HFFc6 (cell line): ENCODE measurements at regions not wholly inside any gene's neighbourhood (a gene's known extent, or its start where the extent isn't known, plus 50 kb on each side); places are given as distances from the start of the nearest gene placed in this dataset.

Experiments used
- DNase-seq: peaks from one replicate; pipeline ENCODE4 v3.0.0-alpha.2; 2018
- H3K27ac Mint-ChIP-seq: 2 replicates; pipeline ENCODE4 v1.8.0; 2020; ENCODE audit warnings: mild to moderate bottlenecking, mixed read lengths
- H3K27me3 Mint-ChIP-seq: 2 replicates; pipeline ENCODE4 v1.8.0; 2021; ENCODE audit warnings: mild to moderate bottlenecking, moderate library complexity, mixed read lengths; ENCODE audit not compliant: insufficient read depth
- H3K36me3 Mint-ChIP-seq: 2 replicates; pipeline ENCODE4 v1.8.0; 2021; ENCODE audit warnings: low read depth, mixed read lengths
- H3K4me1 Mint-ChIP-seq: 2 replicates; pipeline ENCODE4 v1.8.0; 2020; ENCODE audit warnings: low read depth, mixed read lengths
- H3K4me3 Mint-ChIP-seq: 2 replicates; pipeline ENCODE4 v1.8.0; 2020; ENCODE audit warnings: mild to moderate bottlenecking, moderate library complexity, mixed read lengths
- H3K9me3 Mint-ChIP-seq: 2 replicates; pipeline ENCODE4 v1.8.0; 2020; ENCODE audit warnings: mild to moderate bottlenecking, mixed read lengths
- CTCF ChIP-seq: fragments of 200-600 bp; sonication (generic); IDR thresholded peaks from 2 replicates; pipeline ENCODE4 v1.5.0; 2021; ENCODE audit warnings: antibody characterized with exemption, mild to moderate bottlenecking

GRCh38 chr2:226409134-226409533, 390.5 kb downstream of the IRS1 start:
- H3K4me3 Mint-ChIP-seq: no peak overlapping the region
- H3K27ac Mint-ChIP-seq: no peak overlapping the region
- DNase-seq: no peak
- no peaks in the 10 kb centered on the region for H3K27me3 Mint-ChIP-seq
- H3K36me3 Mint-ChIP-seq: peaks cover 16% of the 10 kb centered on the region; the same call in 1 of the 2 replicates
- no peaks in the 10 kb centered on the region for H3K9me3 Mint-ChIP-seq
- TF ChIP-seq CTCF: no peak
- H3K4me1 Mint-ChIP-seq: peaks cover 55% of the 10 kb centered on the region

GRCh38 chr2:226408141-226408540, 391.5 kb downstream of the IRS1 start:
- no peak for TF ChIP-seq CTCF
- Mint-ChIP-seq H3K4me3 (no peak overlapping the region), H3K27me3 (no peaks in the 10 kb centered on the region), H3K9me3 (no peaks in the 10 kb centered on the region), H3K27ac (no peak overlapping the region), H3K36me3 (peaks cover 16% of the 10 kb centered on the region; the same call in 1 of the 2 replicates), H3K4me1 (peaks cover 46% of the 10 kb centered on the region)
- no peak for DNase-seq

- Mint-ChIP-seq H3K27ac (no peak overlapping the region), H3K36me3 (peaks cover 16% of the 10 kb centered on the region; the same call in 1 of the 2 replicates), H3K9me3 (no peaks in the 10 kb centered on the region), H3K4me1 (peaks cover 39% of the 10 kb centered on the region), H3K4me3 (no peak overlapping the region), H3K27me3 (no peaks in the 10 kb centered on the region)
- no peak for TF ChIP-seq CTCF
- DNase-seq: no peak
Observed at GRCh38 chr2:226407135-226407534, 392.5 kb downstream of the IRS1 start.

GRCh38 chr2:226405465-226405864, 394.2 kb downstream of the IRS1 start:
- Mint-ChIP-seq H3K27ac (no peak overlapping the region), H3K9me3 (no peaks in the 10 kb centered on the region), H3K27me3 (no peaks in the 10 kb centered on the region), H3K4me1 (peaks cover 23% of the 10 kb centered on the region), H3K36me3 (peaks cover 14% of the 10 kb centered on the region; the same call in 1 of the 2 replicates), H3K4me3 (no peak overlapping the region)
- no peak for DNase-seq
- no peak for TF ChIP-seq CTCF

- no peaks in the 10 kb centered on the region for H3K9me3 Mint-ChIP-seq
- no peak for TF ChIP-seq CTCF
- H3K27me3 Mint-ChIP-seq: no peaks in the 10 kb centered on the region; the same call in 1 of the 2 replicates
- peaks cover 4% of the 10 kb centered on the region; the same call in 1 of the 2 replicates for H3K36me3 Mint-ChIP-seq
- H3K4me3 Mint-ChIP-seq: no peak overlapping the region
- no peak for DNase-seq
- no peak overlapping the region for H3K27ac Mint-ChIP-seq
- H3K4me1 Mint-ChIP-seq: peaks cover 9% of the 10 kb centered on the region
Observed at GRCh38 chr2:226403369-226403768, 396.3 kb downstream of the IRS1 start.

GRCh38 chr2:226399006-226399405, 400.6 kb downstream of the IRS1 start:
- no peak for TF ChIP-seq CTCF
- Mint-ChIP-seq H3K4me1 (peaks cover 13% of the 10 kb centered on the region; the same call in 1 of the 2 replicates), H3K27ac (no peak overlapping the region; the same call in 1 of the 2 replicates), H3K36me3 (peaks cover 4% of the 10 kb centered on the region; the same call in 1 of the 2 replicates), H3K27me3 (no peaks in the 10 kb centered on the region; the same call in 1 of the 2 replicates), H3K4me3 (no peak overlapping the region), H3K9me3 (no peaks in the 10 kb centered on the region)
- no peak for DNase-seq
